Osteocyte (in vitro differentiated cells): ENCODE measurements at regions not wholly inside any gene's neighbourhood (a gene's known extent, or its start where the extent isn't known, plus 50 kb on each side); places are given as distances from the start of the nearest gene placed in this dataset.

Source experiments
- DNase-seq: peaks from one replicate; pipeline ENCODE4 v3.0.0; 2021; ENCODE audit warnings: mixed read lengths; ENCODE audit not compliant: unreplicated experiment; ENCODE audit errors: extremely low spot score
- H3K27ac Mint-ChIP-seq: one replicate; pipeline ENCODE4 v1.8.0; 2021; ENCODE audit warnings: mild to moderate bottlenecking, mixed read lengths; ENCODE audit not compliant: unreplicated experiment
- H3K27me3 Mint-ChIP-seq: one replicate; pipeline ENCODE4 v1.8.0; 2021; ENCODE audit warnings: mixed read lengths; ENCODE audit not compliant: unreplicated experiment
- H3K36me3 Mint-ChIP-seq: one replicate; pipeline ENCODE4 v1.8.0; 2021; ENCODE audit warnings: mixed read lengths; ENCODE audit not compliant: unreplicated experiment
- H3K4me1 Mint-ChIP-seq: one replicate; pipeline ENCODE4 v1.8.0; 2021; ENCODE audit warnings: mixed read lengths; ENCODE audit not compliant: unreplicated experiment
- H3K4me3 Mint-ChIP-seq: one replicate; pipeline ENCODE4 v1.8.0; 2021; ENCODE audit warnings: mild to moderate bottlenecking, moderate library complexity, mixed read lengths; ENCODE audit not compliant: unreplicated experiment
- H3K9me3 Mint-ChIP-seq: one replicate; pipeline ENCODE4 v1.8.0; 2021; ENCODE audit warnings: mixed read lengths; ENCODE audit not compliant: unreplicated experiment
- CTCF ChIP-seq: fragments of 200-600 bp; sonication (generic); IDR thresholded peaks from 2 replicates; pipeline ENCODE4 v1.5.0; 2021; ENCODE audit warnings: antibody characterized with exemption, mild to moderate bottlenecking, moderate library complexity

DNA sequence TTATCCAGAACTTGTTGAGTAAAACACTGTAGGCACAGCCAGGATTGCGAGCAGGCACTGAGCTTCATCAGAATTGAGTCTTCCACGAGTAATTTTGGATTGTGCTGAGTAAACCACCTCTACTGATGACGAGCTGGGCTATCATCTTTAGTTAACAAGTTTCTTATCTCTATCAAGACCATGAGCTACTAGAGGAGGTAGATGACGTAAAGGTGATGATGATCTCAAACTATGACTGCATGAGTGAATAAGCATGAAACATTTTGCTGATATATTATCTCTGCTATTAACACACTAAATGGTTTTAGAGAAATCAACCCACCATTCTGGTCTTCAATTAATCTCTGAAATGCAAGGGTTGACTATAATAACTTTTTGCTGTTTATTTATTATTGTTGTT, 506.0 kb downstream of the GBE1 start:
- no peaks in the 10 kb centered on the region for H3K36me3 Mint-ChIP-seq
- no peaks in the 10 kb centered on the region for H3K9me3 Mint-ChIP-seq
- no peak for DNase-seq
- H3K4me1 Mint-ChIP-seq = no peaks in the 10 kb centered on the region
- no peak overlapping the region for H3K4me3 Mint-ChIP-seq
- no peak for TF ChIP-seq CTCF
- H3K27me3 Mint-ChIP-seq = peaks cover 3% of the 10 kb centered on the region
- H3K27ac Mint-ChIP-seq = no peak overlapping the region

- no peak for DNase-seq
- H3K4me3 Mint-ChIP-seq = no peak overlapping the region
- no peaks in the 10 kb centered on the region for H3K9me3 Mint-ChIP-seq
- no peaks in the 10 kb centered on the region for H3K27me3 Mint-ChIP-seq
- H3K36me3 Mint-ChIP-seq = no peaks in the 10 kb centered on the region
- no peak overlapping the region for H3K27ac Mint-ChIP-seq
- TF ChIP-seq CTCF = no peak
- H3K4me1 Mint-ChIP-seq = peaks cover 10% of the 10 kb centered on the region
Observed at GRCh38 chr3:81251096-81251495, 510.3 kb downstream of the GBE1 start.

GRCh38 chr3:81249540-81250029, 511.9 kb downstream of the GBE1 start:
- TF ChIP-seq CTCF = no peak
- H3K9me3 Mint-ChIP-seq = no peaks in the 10 kb centered on the region
- no peak overlapping the region for H3K27ac Mint-ChIP-seq

DNA sequence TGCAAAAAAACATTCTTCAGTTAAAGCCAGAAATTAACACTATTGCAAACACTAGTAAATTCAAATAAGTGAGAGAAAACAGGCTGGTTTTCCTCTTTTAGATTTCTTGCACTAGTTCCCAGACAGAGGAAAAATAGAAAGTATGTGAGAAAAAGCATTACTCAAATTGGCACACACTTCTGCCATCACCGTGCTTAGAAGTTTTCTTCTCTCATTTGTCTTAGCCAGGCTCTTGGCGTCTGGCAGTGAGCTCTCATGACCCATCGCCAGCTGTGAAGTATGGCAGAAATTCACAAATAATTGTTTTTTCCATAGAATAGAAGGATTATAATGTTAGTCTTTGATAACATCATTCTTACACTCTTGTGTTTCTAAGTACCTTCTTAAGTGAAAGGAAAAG, 515.9 kb downstream of the GBE1 start:
- Mint-ChIP-seq H3K27me3 (peaks cover 2% of the 10 kb centered on the region), H3K9me3 (no peaks in the 10 kb centered on the region), H3K4me1 (peaks cover 10% of the 10 kb centered on the region), H3K4me3 (no peak overlapping the region), H3K27ac (no peak overlapping the region), H3K36me3 (no peaks in the 10 kb centered on the region)
- DNase-seq = no peak
- TF ChIP-seq CTCF = no peak

More at GRCh38 chr3:81249540-81250029, 511.9 kb downstream of the GBE1 start:
- Mint-ChIP-seq H3K4me1 (peaks cover 10% of the 10 kb centered on the region), H3K36me3 (no peaks in the 10 kb centered on the region), H3K4me3 (no peak overlapping the region), H3K27me3 (no peaks in the 10 kb centered on the region)
- DNase-seq = no peak

GRCh38 chr3:81245043-81245442, 516.4 kb downstream of the GBE1 start:
- no peak for DNase-seq
- no peak overlapping the region for H3K4me3 Mint-ChIP-seq
- no peak overlapping the region for H3K27ac Mint-ChIP-seq

More at GRCh38 chr3:81245043-81245442, 516.4 kb downstream of the GBE1 start:
- peaks cover 2% of the 10 kb centered on the region for H3K27me3 Mint-ChIP-seq
- no peak for TF ChIP-seq CTCF
- H3K9me3 Mint-ChIP-seq = no peaks in the 10 kb centered on the region
- no peaks in the 10 kb centered on the region for H3K36me3 Mint-ChIP-seq
- H3K4me1 Mint-ChIP-seq = peaks cover 9% of the 10 kb centered on the region
